ENCODE measurements at regions not wholly inside any gene's neighbourhood (a gene's known extent, or its start where the extent isn't known, plus 50 kb on each side); places are given as distances from the start of the nearest gene placed in this dataset.

DNA sequence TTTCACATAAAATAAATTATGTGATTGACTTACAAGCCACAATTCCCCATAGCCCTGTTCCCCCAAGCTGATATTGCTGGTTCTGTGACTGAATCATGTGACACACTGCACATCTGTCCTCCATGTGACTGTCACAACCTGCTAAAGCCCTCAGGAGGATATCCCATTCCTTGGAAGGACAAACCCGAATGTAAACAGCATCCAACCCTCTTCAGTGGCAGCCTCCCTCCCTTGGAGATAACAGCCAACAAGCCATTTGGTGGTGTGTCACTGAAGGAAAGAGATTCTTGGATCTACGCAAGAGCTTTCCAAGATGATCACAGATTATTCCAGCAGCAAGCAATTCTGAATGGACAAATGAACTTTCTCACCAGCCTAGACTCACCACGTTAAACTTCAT lies 153.9 kb upstream of the TIAM1 start:
- TF ChIP-seq POLR2AphosphoS5 (IDR thresholded peaks at IDR 0.05; ENCODE audit: borderline replicate concordance, low read depth, low read length) = no peak
- TF ChIP-seq EZH2 (IDR thresholded peaks at IDR 0.05) = no peak

Data from SK-N-MC (cell line).